HG03457 (cell line): ENCODE measurements at regions not wholly inside any gene's neighbourhood (a gene's known extent, or its start where the extent isn't known, plus 50 kb on each side); places are given as distances from the start of the nearest gene placed in this dataset.
"Not testable (repeated sequence)": the region's sequence is repeated elsewhere in the genome, so short reads cannot be mapped to it uniquely, and the experiment has no call there.

ENCODE experiments used
- ATAC-seq: cut with Tn5 transposase; IDR thresholded peaks from one replicate; pipeline ENCODE4 v1.9.1; 2021; ENCODE audit warnings: moderate number of reproducible peaks; ENCODE audit not compliant: unreplicated experiment

- not testable (repeated sequence) for ATAC-seq
Measured at GRCh38 chr6:58067867-58068548, 750.6 kb downstream of the PRIM2 start.

- no peak for ATAC-seq
Measured at GRCh38 chr6:58073263-58073662, 755.8 kb downstream of the PRIM2 start.

- not testable (repeated sequence) for ATAC-seq
Measured at GRCh38 chr6:58090067-58090466, 772.6 kb downstream of the PRIM2 start.

GRCh38 chr6:58097251-58097650 lies 779.8 kb downstream of the PRIM2 start:
- ATAC-seq = not testable (repeated sequence)

- ATAC-seq = no peak
Measured at GRCh38 chr6:58113960-58114359, 796.5 kb downstream of the PRIM2 start.

- ATAC-seq = not testable (repeated sequence)
Measured at GRCh38 chr6:58117162-58117561, 799.7 kb downstream of the PRIM2 start.

GRCh38 chr6:58121616-58122015 lies 804.2 kb downstream of the PRIM2 start:
- ATAC-seq = not testable (repeated sequence)

GRCh38 chr6:58123770-58124169 lies 806.3 kb downstream of the PRIM2 start:
- not testable (repeated sequence) for ATAC-seq

- ATAC-seq = not testable (repeated sequence)
Measured at GRCh38 chr6:58128549-58128948, 811.1 kb downstream of the PRIM2 start.

- ATAC-seq = not testable (repeated sequence)
Measured at GRCh38 chr6:58129098-58129497, 811.7 kb downstream of the PRIM2 start.

- ATAC-seq = not testable (repeated sequence)
Measured at GRCh38 chr6:58139746-58140145, 822.3 kb downstream of the PRIM2 start.

- not testable (repeated sequence) for ATAC-seq
Measured at GRCh38 chr6:58171025-58171424, 853.6 kb downstream of the PRIM2 start.

- ATAC-seq = not testable (repeated sequence)
Measured at GRCh38 chr6:58181557-58182065, 864.2 kb downstream of the PRIM2 start.

GRCh38 chr6:58185300-58185699 lies 867.9 kb downstream of the PRIM2 start:
- not testable (repeated sequence) for ATAC-seq

- ATAC-seq = not testable (repeated sequence)
Measured at GRCh38 chr6:58193209-58193608, 875.8 kb downstream of the PRIM2 start.

GRCh38 chr6:58198301-58198700 lies 880.9 kb downstream of the PRIM2 start:
- no peak for ATAC-seq

GRCh38 chr6:58237124-58237523 lies 919.7 kb downstream of the PRIM2 start:
- not testable (repeated sequence) for ATAC-seq

GRCh38 chr6:58238421-58238820 lies 921.0 kb downstream of the PRIM2 start:
- not testable (repeated sequence) for ATAC-seq

- not testable (repeated sequence) for ATAC-seq
Measured at GRCh38 chr6:58257625-58258024, 940.2 kb downstream of the PRIM2 start.

GRCh38 chr6:58290177-58290576 lies 972.7 kb downstream of the PRIM2 start:
- no peak for ATAC-seq

- ATAC-seq = not testable (repeated sequence)
Measured at GRCh38 chr6:58291319-58291718, 973.9 kb downstream of the PRIM2 start.

GRCh38 chr6:58307901-58308300 lies 990.5 kb downstream of the PRIM2 start:
- ATAC-seq = not testable (repeated sequence)

- ATAC-seq = not testable (repeated sequence)
Measured at GRCh38 chr6:58332108-58332507, 1014.7 kb downstream of the PRIM2 start.
